MM.1S (cell line): ENCODE measurements at regions not wholly inside any gene's neighbourhood (a gene's known extent, or its start where the extent isn't known, plus 50 kb on each side); places are given as distances from the start of the nearest gene placed in this dataset.

Experiments used
- DNase-seq: peaks from one replicate; pipeline ENCODE4 v3.0.0-alpha.2; 2015
- H2AFZ ChIP-seq: fragments of 300-600 bp; sonication (generic); 2 replicates; pipeline ENCODE4 v1.6.0; 2016; ENCODE audit warnings: antibody characterized with exemption, low read length
- H3F3A ChIP-seq: fragments of 300-600 bp; sonication (generic); 2 replicates; pipeline ENCODE4 v1.6.1; 2016; ENCODE audit warnings: mild to moderate bottlenecking, antibody characterized with exemption, low read length, moderate library complexity, mixed read lengths; ENCODE audit not compliant: insufficient read depth
- H3K27ac ChIP-seq: fragments of 300-600 bp; sonication (generic); 2 replicates; pipeline ENCODE4 v1.5.1; 2016; ENCODE audit warnings: mild to moderate bottlenecking, low read length
- H3K27me3 ChIP-seq: fragments of 300-600 bp; sonication (generic); replicated peaks from 2 replicates; pipeline ENCODE4 v1.6.0; 2016; ENCODE audit warnings: low read length; ENCODE audit not compliant: insufficient read depth
- H3K36me3 ChIP-seq: fragments of 300-600 bp; sonication (generic); replicated peaks from 2 replicates; pipeline ENCODE4 v1.6.1; 2016; ENCODE audit warnings: mild to moderate bottlenecking, low read length, mixed read lengths; ENCODE audit not compliant: insufficient read depth
- H3K4me1 ChIP-seq: fragments of 300-600 bp; sonication (generic); 2 replicates; pipeline ENCODE4 v1.6.1; 2016; ENCODE audit warnings: low read length, mixed read lengths
- H3K4me2 ChIP-seq: fragments of 300-600 bp; sonication (generic); 2 replicates; pipeline ENCODE4 v1.6.0; 2016; ENCODE audit warnings: low read depth, low read length
- H3K4me3 ChIP-seq: fragments of 300-600 bp; sonication (generic); 2 replicates; pipeline ENCODE4 v1.5.1; 2016; ENCODE audit warnings: low read length, mixed read lengths
- H3K79me2 ChIP-seq: fragments of 300-600 bp; sonication (generic); 2 replicates; pipeline ENCODE4 v1.6.1; 2016; ENCODE audit warnings: mixed run types, low read length, mixed read lengths
- H3K9ac ChIP-seq: fragments of 300-600 bp; sonication (generic); 2 replicates; pipeline ENCODE4 v1.6.1; 2016; ENCODE audit warnings: low read length, mixed read lengths
- H3K9me2 ChIP-seq: fragments of 300-600 bp; sonication (generic); replicated peaks from 2 replicates; pipeline ENCODE4 v1.6.1; 2016; ENCODE audit warnings: mild to moderate bottlenecking, low read length, mixed read lengths; ENCODE audit not compliant: insufficient read depth
- H3K9me3 ChIP-seq: fragments of 300-600 bp; sonication (generic); replicated peaks from 2 replicates; pipeline ENCODE4 v1.6.1; 2016; ENCODE audit warnings: mild to moderate bottlenecking, low read length, mixed read lengths; ENCODE audit not compliant: insufficient read depth
- H4K20me1 ChIP-seq: fragments of 300-600 bp; sonication (generic); 2 replicates; pipeline ENCODE4 v1.6.1; 2016; ENCODE audit warnings: mild to moderate bottlenecking, low read length, moderate library complexity, mixed read lengths; ENCODE audit not compliant: insufficient read depth
- CTCF ChIP-seq: fragments of 300-600 bp; sonication (generic); IDR thresholded peaks from 2 replicates; pipeline ENCODE4 v1.5.1; 2016; ENCODE audit warnings: antibody characterized with exemption, low read length, mixed read lengths
- EZH2 ChIP-seq: fragments of 300-600 bp; sonication (generic); optimal IDR thresholded peaks from 2 replicates; pipeline ENCODE3; 2017; ENCODE audit warnings: low read depth, mild to moderate bottlenecking, antibody characterized with exemption, low read length, mixed read lengths
- EZH2phosphoT487 ChIP-seq: fragments of 300-600 bp; sonication (generic); IDR thresholded peaks from 2 replicates; pipeline ENCODE4 v1.6.1; 2018; ENCODE audit warnings: antibody characterized with exemption, low read length

GRCh38 chr4:4754641-4755040 is 104.8 kb upstream of the MSX1 start:
- Histone ChIP-seq H3K79me2 (no peaks in the 10 kb centered on the region), H3K4me3 (no peak overlapping the region), H3F3A (no peaks in the 10 kb centered on the region), H3K4me2 (no peak overlapping the region), H3K9ac (no peak overlapping the region), H3K27me3 (no peaks in the 10 kb centered on the region), H3K36me3 (no peaks in the 10 kb centered on the region), H3K9me2 (no peaks in the 10 kb centered on the region), H3K9me3 (no peaks in the 10 kb centered on the region), H2AFZ (no peak overlapping the region), H4K20me1 (no peaks in the 10 kb centered on the region), H3K4me1 (no peaks in the 10 kb centered on the region), H3K27ac (no peak overlapping the region)
- DNase-seq: no peak
- no peak for TF ChIP-seq EZH2phosphoT487
- TF ChIP-seq EZH2: no peak
- TF ChIP-seq CTCF: no peak

- Histone ChIP-seq H3K9me2 (no peaks in the 10 kb centered on the region), H3K79me2 (no peaks in the 10 kb centered on the region), H2AFZ (no peak overlapping the region), H3K4me2 (no peak overlapping the region), H3K27me3 (no peaks in the 10 kb centered on the region), H3K9ac (no peak overlapping the region), H3K9me3 (no peaks in the 10 kb centered on the region), H4K20me1 (no peaks in the 10 kb centered on the region), H3F3A (no peaks in the 10 kb centered on the region), H3K27ac (no peak overlapping the region), H3K4me3 (no peak overlapping the region), H3K36me3 (no peaks in the 10 kb centered on the region), H3K4me1 (no peaks in the 10 kb centered on the region)
- no peak for TF ChIP-seq EZH2phosphoT487
- no peak for TF ChIP-seq EZH2
- TF ChIP-seq CTCF: no peak
- DNase-seq: no peak
Observed at GRCh38 chr4:4753643-4754042, 105.8 kb upstream of the MSX1 start.

GRCh38 chr4:4752576-4753401 is 106.7 kb upstream of the MSX1 start:
- no peaks in the 10 kb centered on the region for H3K4me1 ChIP-seq
- TF ChIP-seq CTCF (no peak), EZH2 (no peak), EZH2phosphoT487 (no peak)
- H2AFZ ChIP-seq: no peak overlapping the region
- H3K79me2 ChIP-seq: no peaks in the 10 kb centered on the region
- no peak overlapping the region for H3K27ac ChIP-seq
- H3K4me2 ChIP-seq: no peak overlapping the region
- H3F3A ChIP-seq: no peaks in the 10 kb centered on the region
- H3K27me3 ChIP-seq: no peaks in the 10 kb centered on the region
- no peaks in the 10 kb centered on the region for H4K20me1 ChIP-seq
- no peaks in the 10 kb centered on the region for H3K36me3 ChIP-seq
- no peaks in the 10 kb centered on the region for H3K9me3 ChIP-seq
- no peaks in the 10 kb centered on the region for H3K9me2 ChIP-seq
- no peak overlapping the region for H3K4me3 ChIP-seq
- no peak overlapping the region for H3K9ac ChIP-seq
- DNase-seq: no peak
